B cell (primary cell): ENCODE measurements at regions not wholly inside any gene's neighbourhood (a gene's known extent, or its start where the extent isn't known, plus 50 kb on each side); places are given as distances from the start of the nearest gene placed in this dataset.

ENCODE experiments used
- ATAC-seq: fragments of 200-7000 bp; cut with Tn5 transposase; one replicate; pipeline ENCODE4 v1.10.0; 2021; ENCODE audit warnings: low read depth, mild to moderate bottlenecking, moderate number of reproducible peaks, moderate library complexity
- CTCF ChIA-PET: fragments of 350-600 bp; sonication (Branson Sonifier 250); formaldehyde crosslinking; loops from one replicate; lab custom pipeline; 2021; ENCODE audit warnings: antibody characterized with exemption, inconsistent platforms; lab: Charles Lee
- POLR2A ChIA-PET: fragments of 350-600 bp; sonication (Branson Sonifier 250); formaldehyde crosslinking; loops from one replicate; lab custom pipeline; 2021; ENCODE audit warnings: antibody characterized with exemption; lab: Charles Lee
- DNase-seq: peaks from one replicate; pipeline ENCODE4 v3.0.0; 2013
- H2AFZ ChIP-seq: 2 replicates; pipeline ENCODE4 v1.6.1; 2012; ENCODE audit warnings: mild to moderate bottlenecking, low read depth, low read length; ENCODE audit not compliant: insufficient read depth, poor library complexity, severe bottlenecking
- H3K27ac ChIP-seq, 2 donors: 1 replicate in 1 of 2; 2 replicates in 1 of 2; pipeline ENCODE4 v1.5.1; 2012 to 2013; ENCODE audit warnings: low read length in 2 of 2, mild to moderate bottlenecking in 2 of 2, moderate library complexity in 1 of 2
- H3K27me3 ChIP-seq, 4 experiments: fragments of 200-600 bp in 1 of 4; sonication (generic) in 1 of 4; replicated peaks in 1 of 4; 1 replicate in 2 of 4; 2 replicates in 2 of 4; pipeline versions ENCODE4 v1.6.1 to v1.7.0; 2013 to 2016; ENCODE audit warnings: low read length in 3 of 4, mild to moderate bottlenecking in 2 of 4, mixed read lengths in 1 of 4, moderate library complexity in 1 of 4; ENCODE audit not compliant: insufficient read depth in 4 of 4, control insufficient read depth in 3 of 4; ENCODE audit errors: control extremely low read depth in 1 of 4
- H3K36me3 ChIP-seq, 2 experiments: replicated peaks in 1 of 2; 1 replicate in 1 of 2; 2 replicates in 1 of 2; pipeline versions ENCODE4 v1.6.1 to v1.7.1; 2013; ENCODE audit warnings: low read length in 1 of 2; ENCODE audit not compliant: insufficient read depth in 2 of 2, control insufficient read depth in 1 of 2; ENCODE audit errors: control extremely low read depth in 1 of 2, extremely low read depth in 1 of 2
- H3K4me1 ChIP-seq, 2 donors: fragments of 200-600 bp in 1 of 2; sonication (generic) in 1 of 2; 1 replicate in 1 of 2; 2 replicates in 1 of 2; pipeline versions ENCODE4 v1.5.1 to v1.6.1; 2013 to 2017; ENCODE audit warnings: low read length in 2 of 2; ENCODE audit not compliant: control insufficient read depth in 2 of 2, insufficient read depth in 2 of 2
- H3K4me2 ChIP-seq: replicated peaks from 2 replicates; pipeline ENCODE3; 2012; ENCODE audit warnings: mild to moderate bottlenecking, low read depth, low read length; ENCODE audit not compliant: poor library complexity, severe bottlenecking
- H3K4me3 ChIP-seq, 5 experiments: fragments of 200-600 bp in 1 of 5; sonication (generic) in 1 of 5; 1 replicate in 3 of 5; 2 replicates in 2 of 5; pipeline versions ENCODE4 v1.5.1 to v1.7.0; 2011 to 2016; ENCODE audit warnings: low read length in 4 of 5, mild to moderate bottlenecking in 4 of 5, low read depth in 2 of 5, control low read depth in 1 of 5, moderate library complexity in 1 of 5; ENCODE audit not compliant: insufficient read depth in 1 of 5; ENCODE audit errors: control extremely low read depth in 1 of 5, extremely low read depth in 1 of 5
- H3K79me2 ChIP-seq: fragments of 200-600 bp; sonication (generic); one replicate; pipeline ENCODE4 v1.6.0; 2016; ENCODE audit warnings: low read length; ENCODE audit not compliant: control insufficient read depth, insufficient read depth
- H3K9ac ChIP-seq: fragments of 200-600 bp; sonication (generic); 2 replicates; pipeline ENCODE4 v1.6.1; 2017; ENCODE audit warnings: mild to moderate bottlenecking, low read length, moderate library complexity
- H3K9me3 ChIP-seq, 3 donors: one replicate each; pipeline versions ENCODE4 v1.6.1 to v1.7.1; 2013; ENCODE audit warnings: low read length in 2 of 3; ENCODE audit not compliant: control insufficient read depth in 2 of 3, insufficient read depth in 1 of 3; ENCODE audit errors: control extremely low read depth in 1 of 3
- H4K20me1 ChIP-seq: 2 replicates; pipeline ENCODE4 v1.6.0; 2012; ENCODE audit warnings: mild to moderate bottlenecking, low read length; ENCODE audit not compliant: insufficient read depth, control insufficient read depth, poor library complexity, severe bottlenecking
- H3K27ac Mint-ChIP-seq: one replicate; pipeline ENCODE4 v1.8.0; 2021; ENCODE audit warnings: mixed read lengths
- H3K27me3 Mint-ChIP-seq: one replicate; pipeline ENCODE4 v1.8.0; 2021; ENCODE audit warnings: mixed read lengths
- H3K4me1 Mint-ChIP-seq: one replicate; pipeline ENCODE4 v1.8.0; 2021; ENCODE audit warnings: mixed read lengths
- H3K4me3 Mint-ChIP-seq: one replicate; pipeline ENCODE4 v1.8.0; 2021; ENCODE audit warnings: mixed read lengths
- H3K9me3 Mint-ChIP-seq: one replicate; pipeline ENCODE4 v1.8.0; 2022; ENCODE audit warnings: mixed read lengths; ENCODE audit not compliant: insufficient read depth
- CTCF ChIP-seq: fragments of 200-600 bp; IDR thresholded peaks from one replicate; pipeline ENCODE4 v1.8.0; 2022; ENCODE audit warnings: antibody characterized with exemption, mild to moderate bottlenecking
- EZH2 ChIP-seq: IDR thresholded peaks from 2 replicates; pipeline ENCODE4 v1.6.1; 2012; ENCODE audit warnings: borderline replicate concordance, low read depth, mild to moderate bottlenecking, moderate library complexity, low read length; ENCODE audit not compliant: insufficient read depth, poor library complexity, severe bottlenecking
- WGBS: methylation state at CpG from one replicate; pipeline ENCODE4 v1.1.5; 2013; ENCODE audit warnings: missing lambda C conversion rate; ENCODE audit not compliant: insufficient coverage; 5-methylcytosine and 5-hydroxymethylcytosine counted together
- intact Hi-C: fragments of 100-400 bp; cut with micrococcal nuclease; formaldehyde crosslinking; loops from one replicate; pipeline ENCODE4 v1.10.0; 2022

GRCh38 chr13:61294467-61295191 is 121.0 kb downstream of the PCDH20 start:
- no peaks in the 10 kb centered on the region for H3K4me1 Mint-ChIP-seq
- ATAC-seq (no peak), DNase-seq (no peak)
- Histone ChIP-seq H3K9me3 (peaks cover 0 to 10% (median 0%) of the 10 kb centered on the region in 3 donors), H4K20me1 (no peaks in the 10 kb centered on the region), H3K79me2 (no peaks in the 10 kb centered on the region), H3K27ac (no peak overlapping the region), H3K4me1 (no peaks in the 10 kb centered on the region), H3K4me2 (no peak overlapping the region), H2AFZ (no peak overlapping the region), H3K9ac (no peak overlapping the region), H3K36me3 (no peaks in the 10 kb centered on the region), H3K27me3 (no peaks in the 10 kb centered on the region), H3K4me3 (no peak overlapping the region)
- intact Hi-C loops, result no loop called here
- TF ChIP-seq EZH2 (no peak), CTCF (no peak)
- WGBS, result 79% methylated on average over 2 of the region's 2 CpGs
- no peaks in the 10 kb centered on the region for H3K9me3 Mint-ChIP-seq
- no peak overlapping the region for H3K4me3 Mint-ChIP-seq
- ChIA-PET CTCF (no interaction called here), POLR2A (no interaction called here)
- no peaks in the 10 kb centered on the region for H3K27me3 Mint-ChIP-seq
- no peak overlapping the region for H3K27ac Mint-ChIP-seq

GRCh38 chr13:61286148-61286745 is 129.4 kb downstream of the PCDH20 start:
- ATAC-seq, result no peak
- H3K4me3 Mint-ChIP-seq, result no peak overlapping the region
- H3K9ac ChIP-seq, result no peak overlapping the region

More at GRCh38 chr13:61286148-61286745, 129.4 kb downstream of the PCDH20 start:
- Histone ChIP-seq H3K27me3 (no peaks in the 10 kb centered on the region), H3K4me1 (no peaks in the 10 kb centered on the region), H2AFZ (no peak overlapping the region), H3K4me2 (no peak overlapping the region), H3K27ac (no peak overlapping the region), H4K20me1 (no peaks in the 10 kb centered on the region), H3K36me3 (no peaks in the 10 kb centered on the region), H3K4me3 (no peak overlapping the region), H3K9me3 (no peaks in the 10 kb centered on the region), H3K79me2 (no peaks in the 10 kb centered on the region)
- WGBS, result 87% methylated on average over 3 of the region's 4 CpGs
- H3K9me3 Mint-ChIP-seq, result peaks cover 4% of the 10 kb centered on the region
- TF ChIP-seq EZH2 (no peak), CTCF (no peak)
- DNase-seq, result no peak
- no peaks in the 10 kb centered on the region for H3K27me3 Mint-ChIP-seq
- H3K4me1 Mint-ChIP-seq, result no peaks in the 10 kb centered on the region
- CTCF ChIA-PET, result no interaction called here
- H3K27ac Mint-ChIP-seq, result no peak overlapping the region
- POLR2A ChIA-PET, result no interaction called here
- intact Hi-C loops, result no loop called here
